ENCODE measurements at regions not wholly inside any gene's neighbourhood (a gene's known extent, or its start where the extent isn't known, plus 50 kb on each side); places are given as distances from the start of the nearest gene placed in this dataset.

- DNase-seq (ENCODE audit: low read depth): no peak
- H3K4me3 ChIP-seq (ENCODE audit: control insufficient read depth, low read depth, low read length): no peak overlapping the region
- TF ChIP-seq CTCF (IDR thresholded peaks at IDR 0.05; ENCODE audit: control insufficient read depth, insufficient read depth, low read depth, low read length, missing control alignments): no peak
These were observed 1305.0 kb downstream of the ROBO2 start for GRCh38 chr3:78344918-78345317.

- TF ChIP-seq CTCF (IDR thresholded peaks at IDR 0.05; ENCODE audit: control insufficient read depth, insufficient read depth, low read depth, low read length, missing control alignments): no peak
- DNase-seq (ENCODE audit: low read depth): no peak
- no peak overlapping the region for H3K4me3 ChIP-seq (ENCODE audit: control insufficient read depth, low read depth, low read length)
These were observed 1307.3 kb downstream of the ROBO2 start for GRCh38 chr3:78347176-78347575.

- no peak for TF ChIP-seq CTCF (IDR thresholded peaks at IDR 0.05; ENCODE audit: control insufficient read depth, insufficient read depth, low read depth, low read length, missing control alignments)
- no peak for DNase-seq (ENCODE audit: low read depth)
- no peak overlapping the region for H3K4me3 ChIP-seq (ENCODE audit: control insufficient read depth, low read depth, low read length)
These were observed 1308.8 kb downstream of the ROBO2 start for GRCh38 chr3:78348664-78349063.

- H3K4me3 ChIP-seq (ENCODE audit: control insufficient read depth, low read depth, low read length): no peak overlapping the region
- DNase-seq (ENCODE audit: low read depth): no peak
- no peak for TF ChIP-seq CTCF (IDR thresholded peaks at IDR 0.05; ENCODE audit: control insufficient read depth, insufficient read depth, low read depth, low read length, missing control alignments)
These were observed 1309.7 kb downstream of the ROBO2 start for GRCh38 chr3:78349571-78349970.

- TF ChIP-seq CTCF (IDR thresholded peaks at IDR 0.05; ENCODE audit: control insufficient read depth, insufficient read depth, low read depth, low read length, missing control alignments): no peak
- DNase-seq (ENCODE audit: low read depth): no peak
These were observed 1311.4 kb downstream of the ROBO2 start for GRCh38 chr3:78351334-78351733.

GRCh38 chr3:78353231-78353630 lies 1313.3 kb downstream of the ROBO2 start:
- no peak for DNase-seq (ENCODE audit: low read depth)
- no peak for TF ChIP-seq CTCF (IDR thresholded peaks at IDR 0.05; ENCODE audit: control insufficient read depth, insufficient read depth, low read depth, low read length, missing control alignments)
- H3K4me3 ChIP-seq (ENCODE audit: control insufficient read depth, low read depth, low read length): no peak overlapping the region

More at GRCh38 chr3:78351334-78351733, 1311.4 kb downstream of the ROBO2 start:
- no peak overlapping the region for H3K4me3 ChIP-seq (ENCODE audit: control insufficient read depth, low read depth, low read length)

GRCh38 chr3:78360849-78361248 lies 1321.0 kb downstream of the ROBO2 start:
- DNase-seq (ENCODE audit: low read depth): no peak
- TF ChIP-seq CTCF (IDR thresholded peaks at IDR 0.05; ENCODE audit: control insufficient read depth, insufficient read depth, low read depth, low read length, missing control alignments): no peak
- no peak overlapping the region for H3K4me3 ChIP-seq (ENCODE audit: control insufficient read depth, low read depth, low read length)

All from AG09309 (cell line).